Activated CD8-positive, alpha-beta T cell treated with anti-CD3 and anti-CD28 coated beads for 36 hours (primary cell): ENCODE measurements at regions not wholly inside any gene's neighbourhood (a gene's known extent, or its start where the extent isn't known, plus 50 kb on each side); places are given as distances from the start of the nearest gene placed in this dataset.
"Not testable (repeated sequence)": the region's sequence is repeated elsewhere in the genome, so short reads cannot be mapped to it uniquely, and the experiment has no call there.

ENCODE experiments used
- ATAC-seq: fragments of 200-7000 bp; cut with Tn5 transposase; one replicate; pipeline ENCODE4 v1.10.0; 2021; ENCODE audit warnings: mild to moderate bottlenecking, moderate library complexity
- CTCF ChIA-PET: fragments of 350-600 bp; sonication (Branson Sonifier 250); formaldehyde crosslinking; loops from one replicate; lab custom pipeline; 2021; ENCODE audit warnings: antibody characterized with exemption; lab: Charles Lee
- POLR2A ChIA-PET: fragments of 350-600 bp; sonication (Branson Sonifier 250); formaldehyde crosslinking; loops from one replicate; lab custom pipeline; 2021; ENCODE audit warnings: antibody characterized with exemption; lab: Charles Lee
- DNase-seq: peaks from one replicate; pipeline ENCODE4 v3.0.0-alpha.2; 2020
- H3K27ac Mint-ChIP-seq: one replicate; pipeline ENCODE4 v1.8.0; 2021; ENCODE audit warnings: mild to moderate bottlenecking, mixed read lengths
- H3K27me3 Mint-ChIP-seq: one replicate; pipeline ENCODE4 v1.8.0; 2021; ENCODE audit warnings: mixed read lengths
- H3K36me3 Mint-ChIP-seq: one replicate; pipeline ENCODE4 v1.8.0; 2021; ENCODE audit warnings: low read depth, mixed read lengths
- H3K4me1 Mint-ChIP-seq: one replicate; pipeline ENCODE4 v1.8.0; 2021; ENCODE audit warnings: low read depth, mixed read lengths
- H3K4me3 Mint-ChIP-seq: one replicate; pipeline ENCODE4 v1.8.0; 2021; ENCODE audit warnings: mild to moderate bottlenecking, moderate library complexity, mixed read lengths
- H3K9me3 Mint-ChIP-seq: one replicate; pipeline ENCODE4 v1.8.0; 2021; ENCODE audit warnings: mixed read lengths
- intact Hi-C: fragments of 100-400 bp; cut with micrococcal nuclease; formaldehyde crosslinking; loops from one replicate; pipeline ENCODE4 v1.10.0; 2022

DNA sequence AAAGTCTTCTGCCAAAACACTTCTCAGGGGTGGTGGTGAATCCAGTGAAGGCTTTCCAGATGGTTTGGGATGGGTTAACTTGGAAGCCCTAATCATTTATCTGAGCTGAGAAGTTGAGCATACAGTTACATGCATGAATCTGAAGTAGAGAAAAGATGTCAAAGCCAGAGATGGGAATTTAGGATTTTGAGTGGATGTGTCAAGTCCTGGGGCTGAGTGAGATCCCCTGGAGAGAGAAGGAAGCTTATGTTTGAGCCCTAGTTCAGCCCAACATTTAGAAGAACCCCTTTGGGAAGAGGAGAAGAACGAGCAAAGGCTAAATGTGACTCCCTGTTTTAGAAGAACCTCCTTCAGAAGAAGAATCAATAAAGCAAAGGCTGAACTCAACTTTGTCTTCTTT is 129.1 kb upstream of the TPTE start:
- H3K4me3 Mint-ChIP-seq, H3K27me3 Mint-ChIP-seq, ATAC-seq, H3K36me3 Mint-ChIP-seq, H3K27ac Mint-ChIP-seq, CTCF ChIA-PET, DNase-seq, H3K4me1 Mint-ChIP-seq, POLR2A ChIA-PET, H3K9me3 Mint-ChIP-seq, intact Hi-C loops: not testable (repeated sequence)

GRCh38 chr21:10395963-10396362 is 125.4 kb upstream of the TPTE start:
- H3K36me3 Mint-ChIP-seq, H3K27ac Mint-ChIP-seq, ATAC-seq, H3K27me3 Mint-ChIP-seq, CTCF ChIA-PET, DNase-seq, H3K4me1 Mint-ChIP-seq, H3K9me3 Mint-ChIP-seq, POLR2A ChIA-PET, H3K4me3 Mint-ChIP-seq, intact Hi-C loops: not testable (repeated sequence)

GRCh38 chr21:10397495-10397915 is 123.9 kb upstream of the TPTE start:
- DNase-seq, H3K9me3 Mint-ChIP-seq, CTCF ChIA-PET, H3K4me1 Mint-ChIP-seq, H3K36me3 Mint-ChIP-seq, H3K27me3 Mint-ChIP-seq, POLR2A ChIA-PET, H3K4me3 Mint-ChIP-seq, H3K27ac Mint-ChIP-seq, ATAC-seq, intact Hi-C loops: not testable (repeated sequence)

GRCh38 chr21:10398692-10399489 is 122.5 kb upstream of the TPTE start:
- H3K36me3 Mint-ChIP-seq, H3K27me3 Mint-ChIP-seq, intact Hi-C loops, H3K4me3 Mint-ChIP-seq, DNase-seq, ATAC-seq, CTCF ChIA-PET, POLR2A ChIA-PET, H3K9me3 Mint-ChIP-seq, H3K4me1 Mint-ChIP-seq, H3K27ac Mint-ChIP-seq: not testable (repeated sequence)

GRCh38 chr21:10400622-10401361 is 120.6 kb upstream of the TPTE start:
- ATAC-seq, H3K4me3 Mint-ChIP-seq, POLR2A ChIA-PET, H3K27ac Mint-ChIP-seq, CTCF ChIA-PET, H3K4me1 Mint-ChIP-seq, H3K27me3 Mint-ChIP-seq, H3K36me3 Mint-ChIP-seq, DNase-seq, intact Hi-C loops, H3K9me3 Mint-ChIP-seq: not testable (repeated sequence)

DNA sequence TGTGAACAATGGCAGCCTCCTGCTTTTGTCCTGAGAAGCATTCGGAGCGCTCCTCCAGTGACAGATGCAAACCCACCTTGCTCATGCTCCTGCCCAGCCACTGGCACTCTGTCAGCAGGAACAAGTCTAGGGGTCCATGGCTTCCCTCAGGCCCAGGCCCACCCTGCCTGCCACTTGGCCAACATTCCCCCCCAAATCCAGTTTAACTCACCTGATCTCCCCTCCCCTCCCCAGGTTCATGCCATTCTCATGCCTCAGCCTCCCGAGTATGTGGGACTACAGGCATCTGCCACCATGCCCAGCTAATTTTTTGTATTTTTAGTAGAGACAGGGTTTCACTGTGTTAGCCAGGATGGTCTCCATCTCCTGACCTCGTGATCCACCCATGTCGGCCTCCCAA is 118.9 kb upstream of the TPTE start:
- CTCF ChIA-PET, H3K4me3 Mint-ChIP-seq, DNase-seq, ATAC-seq, H3K36me3 Mint-ChIP-seq, H3K27me3 Mint-ChIP-seq, H3K27ac Mint-ChIP-seq, H3K9me3 Mint-ChIP-seq, H3K4me1 Mint-ChIP-seq, intact Hi-C loops, POLR2A ChIA-PET: not testable (repeated sequence)

DNA sequence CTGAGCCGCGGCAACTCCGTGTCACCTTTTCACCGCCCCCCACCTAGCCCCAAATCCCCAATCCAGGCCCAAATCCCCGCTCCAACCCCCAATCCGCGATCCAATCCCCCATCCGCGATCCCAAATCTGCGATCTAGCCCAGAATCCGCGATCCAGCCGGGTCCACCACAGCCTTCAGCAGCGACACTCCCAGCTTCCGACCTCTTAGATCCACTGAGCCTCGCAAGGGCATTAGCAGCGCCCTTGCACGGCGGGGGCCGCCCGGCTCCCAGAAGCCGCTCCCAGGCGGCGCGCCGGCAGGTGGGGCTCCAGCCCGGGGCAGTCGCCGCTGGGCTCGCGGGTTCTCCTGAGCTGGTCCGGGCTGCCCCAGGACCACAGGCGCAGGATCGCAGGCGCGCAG is 116.1 kb upstream of the TPTE start:
- H3K4me1 Mint-ChIP-seq, DNase-seq, intact Hi-C loops, H3K27me3 Mint-ChIP-seq, ATAC-seq, CTCF ChIA-PET, POLR2A ChIA-PET, H3K9me3 Mint-ChIP-seq, H3K4me3 Mint-ChIP-seq, H3K27ac Mint-ChIP-seq, H3K36me3 Mint-ChIP-seq: not testable (repeated sequence)

GRCh38 chr21:10409786-10410185 is 111.6 kb upstream of the TPTE start:
- H3K4me1 Mint-ChIP-seq, CTCF ChIA-PET, H3K9me3 Mint-ChIP-seq, H3K4me3 Mint-ChIP-seq, H3K27ac Mint-ChIP-seq, DNase-seq, ATAC-seq, POLR2A ChIA-PET, intact Hi-C loops, H3K27me3 Mint-ChIP-seq, H3K36me3 Mint-ChIP-seq: not testable (repeated sequence)

DNA sequence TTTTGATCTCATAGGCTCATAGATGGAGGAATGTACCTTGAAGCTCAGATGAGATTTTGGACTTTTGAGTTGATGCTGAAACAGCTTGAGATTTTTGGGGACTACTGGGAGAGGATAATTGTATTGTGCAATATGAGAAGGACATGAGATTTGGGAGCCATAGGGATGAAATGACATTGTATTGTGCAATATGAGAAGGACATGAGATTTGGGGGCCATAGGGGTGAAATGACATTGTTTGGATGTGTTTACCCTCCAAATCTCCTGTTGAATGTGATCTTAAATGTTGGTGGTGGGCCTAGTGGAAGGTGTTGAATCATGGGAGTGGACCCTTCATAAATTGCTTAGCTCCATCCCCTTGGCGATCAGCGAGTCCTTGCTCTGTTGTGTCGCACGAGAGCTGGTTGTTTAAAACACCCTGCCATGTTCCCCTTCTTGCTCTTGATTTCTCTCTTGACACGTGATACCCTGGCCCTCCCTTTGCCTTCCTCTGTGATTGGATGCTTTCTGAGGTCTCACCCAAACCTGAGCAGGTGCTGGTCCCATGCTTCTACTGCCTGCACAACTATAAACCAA is 110.9 kb upstream of the TPTE start:
- H3K36me3 Mint-ChIP-seq, ATAC-seq, H3K27me3 Mint-ChIP-seq, DNase-seq, intact Hi-C loops, H3K9me3 Mint-ChIP-seq, POLR2A ChIA-PET, CTCF ChIA-PET, H3K4me1 Mint-ChIP-seq, H3K27ac Mint-ChIP-seq, H3K4me3 Mint-ChIP-seq: not testable (repeated sequence)

- ATAC-seq, H3K9me3 Mint-ChIP-seq, H3K27me3 Mint-ChIP-seq, DNase-seq, H3K27ac Mint-ChIP-seq, H3K36me3 Mint-ChIP-seq, H3K4me3 Mint-ChIP-seq, POLR2A ChIA-PET, H3K4me1 Mint-ChIP-seq, CTCF ChIA-PET, intact Hi-C loops: not testable (repeated sequence)
Observed at GRCh38 chr21:10411776-10412526, 109.4 kb upstream of the TPTE start.

DNA sequence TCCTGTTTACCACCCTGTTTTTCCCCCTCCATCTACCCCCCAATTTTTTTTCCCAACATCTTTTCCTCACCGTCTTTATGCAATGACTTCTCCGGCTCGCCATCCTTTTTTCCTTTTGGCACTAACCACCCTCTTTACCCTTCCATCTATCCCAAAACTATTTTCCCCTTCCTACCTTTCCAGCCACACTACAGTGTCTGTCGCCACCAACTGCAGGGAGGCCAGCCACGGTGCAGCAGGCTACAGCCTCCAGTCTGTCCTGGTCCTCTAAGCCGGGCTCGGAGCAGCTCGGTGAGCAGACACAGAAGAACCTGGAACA is 108.5 kb upstream of the TPTE start:
- not testable (repeated sequence) for H3K27me3 Mint-ChIP-seq

More for the DNA sequence above, 108.5 kb upstream of the TPTE start:
- H3K27ac Mint-ChIP-seq, H3K4me1 Mint-ChIP-seq, ATAC-seq, POLR2A ChIA-PET, intact Hi-C loops, H3K4me3 Mint-ChIP-seq, H3K36me3 Mint-ChIP-seq, DNase-seq, CTCF ChIA-PET, H3K9me3 Mint-ChIP-seq: not testable (repeated sequence)
